GM18507 (cell line): ENCODE measurements at regions not wholly inside any gene's neighbourhood (a gene's known extent, or its start where the extent isn't known, plus 50 kb on each side); places are given as distances from the start of the nearest gene placed in this dataset.

Source experiments
- DNase-seq: peaks from one replicate; pipeline ENCODE4 v3.0.0; 2011; ENCODE audit warnings: low read depth; ENCODE audit not compliant: insufficient read length; ENCODE audit errors: extremely low spot score
- FAIRE-seq: peaks from 2 replicates; lab custom pipeline; 2011; peaks lifted over from hg19 to GRCh38; lab: Jason Lieb, UNC

GRCh38 chr12:27178723-27179399 lies 65.2 kb upstream of the STK38L start:
- DNase-seq (no peak), FAIRE-seq (peak; percentile 71)

GRCh38 chr12:27179400-27180214 lies 64.5 kb upstream of the STK38L start:
- peak; percentile 99 for FAIRE-seq
- DNase-seq = peak; percentile 25

GRCh38 chr12:27180906-27181505 lies 63.1 kb upstream of the STK38L start:
- FAIRE-seq = no peak
- DNase-seq = no peak

- FAIRE-seq = no peak
- no peak for DNase-seq
These were observed 60.7 kb upstream of the STK38L start for GRCh38 chr12:27183342-27183741.

GRCh38 chr12:27185234-27186021 lies 58.7 kb upstream of the STK38L start:
- no peak for DNase-seq
- FAIRE-seq = peak; percentile 88

- no peak for DNase-seq
- no peak for FAIRE-seq
These were observed 57.9 kb upstream of the STK38L start for GRCh38 chr12:27186022-27186839.

GRCh38 chr12:27187697-27188096 lies 56.4 kb upstream of the STK38L start:
- DNase-seq (no peak), FAIRE-seq (no peak)

- DNase-seq (no peak), FAIRE-seq (no peak)
These were observed 53.3 kb upstream of the STK38L start for GRCh38 chr12:27190761-27191160.

- DNase-seq (no peak), FAIRE-seq (no peak)
These were observed 52.6 kb upstream of the STK38L start for GRCh38 chr12:27191531-27191930.

- FAIRE-seq = no peak
- DNase-seq = no peak
These were observed 51.8 kb upstream of the STK38L start for GRCh38 chr12:27192118-27192802.

GRCh38 chr12:27193106-27193505 lies 51.0 kb upstream of the STK38L start:
- DNase-seq (no peak), FAIRE-seq (no peak)

GRCh38 chr12:27193854-27194544 lies 50.1 kb upstream of the STK38L start:
- no peak for FAIRE-seq
- no peak for DNase-seq
